ENCODE measurements at regions not wholly inside any gene's neighbourhood (a gene's known extent, or its start where the extent isn't known, plus 50 kb on each side); places are given as distances from the start of the nearest gene placed in this dataset.

- TF ChIP-seq CTCF (IDR thresholded peaks at IDR 0.05) (no peak), POLR2A (IDR thresholded peaks at IDR 0.05) (no peak)
- ATAC-seq (no peak), DNase-seq (no peak)
- Histone ChIP-seq H3K4me1 (no peaks in the 10 kb centered on the region), H3K36me3 (no peaks in the 10 kb centered on the region), H3K4me3 (no peak overlapping the region), H3K27ac (no peak overlapping the region), H3K27me3 (no peaks in the 10 kb centered on the region), H3K9me3 (no peaks in the 10 kb centered on the region)
- intact Hi-C loops (cut with DNase I): no loop called here
- 66% methylated on average over 3 of the region's 3 CpGs for WGBS (ENCODE audit: insufficient coverage, low coverage, low lambda C conversion rate, missing lambda C conversion rate)
Observed at GRCh38 chr11:95713428-95713827, 76.2 kb downstream of the FAM76B start.

- no peak for DNase-seq
- H3K27ac ChIP-seq: no peak overlapping the region
- 85% methylated on average over 3 of the region's 3 CpGs for WGBS (ENCODE audit: insufficient coverage, low coverage, low lambda C conversion rate, missing lambda C conversion rate)
- intact Hi-C loops (cut with DNase I): no loop called here
- H3K27me3 ChIP-seq: no peaks in the 10 kb centered on the region
- ATAC-seq: no peak
- H3K9me3 ChIP-seq: no peaks in the 10 kb centered on the region
- H3K36me3 ChIP-seq: no peaks in the 10 kb centered on the region
- no peaks in the 10 kb centered on the region for H3K4me1 ChIP-seq
- TF ChIP-seq POLR2A (IDR thresholded peaks at IDR 0.05) (no peak), CTCF (IDR thresholded peaks at IDR 0.05) (no peak)
- no peak overlapping the region for H3K4me3 ChIP-seq
Observed at GRCh38 chr11:95711945-95712221, 77.7 kb downstream of the FAM76B start.

GRCh38 chr11:95711162-95711944 is 78.2 kb downstream of the FAM76B start:
- Histone ChIP-seq H3K4me3 (no peak overlapping the region), H3K36me3 (no peaks in the 10 kb centered on the region), H3K27ac (no peak overlapping the region), H3K27me3 (no peaks in the 10 kb centered on the region), H3K4me1 (no peaks in the 10 kb centered on the region), H3K9me3 (no peaks in the 10 kb centered on the region)
- WGBS (ENCODE audit: insufficient coverage, low coverage, low lambda C conversion rate, missing lambda C conversion rate): 57% methylated on average over 7 of the region's 7 CpGs
- ATAC-seq (no peak), DNase-seq (no peak)
- intact Hi-C loops (cut with DNase I): no loop called here
- TF ChIP-seq CTCF (IDR thresholded peaks at IDR 0.05) (no peak), POLR2A (IDR thresholded peaks at IDR 0.05) (no peak)

- H3K36me3 ChIP-seq: no peaks in the 10 kb centered on the region
- TF ChIP-seq POLR2A (IDR thresholded peaks at IDR 0.05) (no peak), CTCF (IDR thresholded peaks at IDR 0.05) (no peak)
- H3K4me3 ChIP-seq: no peak overlapping the region
- DNase-seq (no peak), ATAC-seq (no peak)
- H3K4me1 ChIP-seq: peaks cover 0 to 6% (median 0%) of the 10 kb centered on the region in 4 donors
- no peak overlapping the region for H3K27ac ChIP-seq
- 100% methylated on average over 1 of the region's 1 CpG for WGBS (ENCODE audit: insufficient coverage, low coverage, low lambda C conversion rate, missing lambda C conversion rate)
- no peaks in the 10 kb centered on the region for H3K27me3 ChIP-seq
- no peaks in the 10 kb centered on the region for H3K9me3 ChIP-seq
- intact Hi-C loops (cut with DNase I): loop anchor here in 1 of 2 donors (5.0 kb wide), 1 partner anchor 556 kb away; no protein-coding TSS in a partner anchor
Observed at GRCh38 chr11:95708681-95709080, 80.9 kb downstream of the FAM76B start.

Measured in right lobe of liver (tissue), 6 donors.